CD1c-positive myeloid dendritic cell (primary cell): ENCODE measurements at regions not wholly inside any gene's neighbourhood (a gene's known extent, or its start where the extent isn't known, plus 50 kb on each side); places are given as distances from the start of the nearest gene placed in this dataset.
A peak's percentile ranks its signal among the peaks of the same experiment; 100 is the strongest.

Source experiments
- DNase-seq: peaks from one replicate; pipeline ENCODE4 v3.0.0-alpha.2; 2016; ENCODE audit errors: extremely low spot score

- no peak for DNase-seq
Observed at GRCh38 chr18:39825485-39826150, 2129.4 kb upstream of the PIK3C3 start.

GRCh38 chr18:39806525-39806924, 2148.5 kb upstream of the PIK3C3 start:
- peak; percentile 17 for DNase-seq

GRCh38 chr18:39805218-39805617, 2149.8 kb upstream of the PIK3C3 start:
- no peak for DNase-seq

GRCh38 chr18:39802648-39803229, 2152.3 kb upstream of the PIK3C3 start:
- no peak for DNase-seq

- no peak for DNase-seq
Observed at GRCh38 chr18:39801848-39802247, 2153.2 kb upstream of the PIK3C3 start.

- DNase-seq = no peak
Observed at GRCh38 chr18:39801010-39801409, 2154.0 kb upstream of the PIK3C3 start.

GRCh38 chr18:39799006-39799405, 2156.0 kb upstream of the PIK3C3 start:
- DNase-seq = no peak

GRCh38 chr18:39796393-39796792, 2158.6 kb upstream of the PIK3C3 start:
- DNase-seq = no peak

GRCh38 chr18:39795350-39795749, 2159.7 kb upstream of the PIK3C3 start:
- no peak for DNase-seq

- no peak for DNase-seq
Observed at GRCh38 chr18:39793609-39794008, 2161.4 kb upstream of the PIK3C3 start.

- DNase-seq = peak; percentile 47
Observed at GRCh38 chr18:39788383-39788782, 2166.7 kb upstream of the PIK3C3 start.

- no peak for DNase-seq
Observed at GRCh38 chr18:39786477-39786876, 2168.6 kb upstream of the PIK3C3 start.

GRCh38 chr18:39784541-39784940, 2170.5 kb upstream of the PIK3C3 start:
- DNase-seq = no peak

- DNase-seq = no peak
Observed at GRCh38 chr18:39781565-39781964, 2173.5 kb upstream of the PIK3C3 start.

GRCh38 chr18:39780774-39781173, 2174.3 kb upstream of the PIK3C3 start:
- no peak for DNase-seq

GRCh38 chr18:39779926-39780325, 2175.1 kb upstream of the PIK3C3 start:
- DNase-seq = no peak

GRCh38 chr18:39776766-39777165, 2178.3 kb upstream of the PIK3C3 start:
- DNase-seq = no peak

GRCh38 chr18:39774957-39775598, 2180.0 kb upstream of the PIK3C3 start:
- DNase-seq = no peak

GRCh38 chr18:39773646-39774045, 2181.4 kb upstream of the PIK3C3 start:
- DNase-seq = no peak

GRCh38 chr18:39772155-39772919, 2182.7 kb upstream of the PIK3C3 start:
- no peak for DNase-seq

GRCh38 chr18:39770399-39770798, 2184.6 kb upstream of the PIK3C3 start:
- no peak for DNase-seq

GRCh38 chr18:39764873-39765272, 2190.2 kb upstream of the PIK3C3 start:
- DNase-seq = no peak

- no peak for DNase-seq
Observed at GRCh38 chr18:39761273-39761672, 2193.8 kb upstream of the PIK3C3 start.
